ENCODE measurements at regions not wholly inside any gene's neighbourhood (a gene's known extent, or its start where the extent isn't known, plus 50 kb on each side); places are given as distances from the start of the nearest gene placed in this dataset.

DNA sequence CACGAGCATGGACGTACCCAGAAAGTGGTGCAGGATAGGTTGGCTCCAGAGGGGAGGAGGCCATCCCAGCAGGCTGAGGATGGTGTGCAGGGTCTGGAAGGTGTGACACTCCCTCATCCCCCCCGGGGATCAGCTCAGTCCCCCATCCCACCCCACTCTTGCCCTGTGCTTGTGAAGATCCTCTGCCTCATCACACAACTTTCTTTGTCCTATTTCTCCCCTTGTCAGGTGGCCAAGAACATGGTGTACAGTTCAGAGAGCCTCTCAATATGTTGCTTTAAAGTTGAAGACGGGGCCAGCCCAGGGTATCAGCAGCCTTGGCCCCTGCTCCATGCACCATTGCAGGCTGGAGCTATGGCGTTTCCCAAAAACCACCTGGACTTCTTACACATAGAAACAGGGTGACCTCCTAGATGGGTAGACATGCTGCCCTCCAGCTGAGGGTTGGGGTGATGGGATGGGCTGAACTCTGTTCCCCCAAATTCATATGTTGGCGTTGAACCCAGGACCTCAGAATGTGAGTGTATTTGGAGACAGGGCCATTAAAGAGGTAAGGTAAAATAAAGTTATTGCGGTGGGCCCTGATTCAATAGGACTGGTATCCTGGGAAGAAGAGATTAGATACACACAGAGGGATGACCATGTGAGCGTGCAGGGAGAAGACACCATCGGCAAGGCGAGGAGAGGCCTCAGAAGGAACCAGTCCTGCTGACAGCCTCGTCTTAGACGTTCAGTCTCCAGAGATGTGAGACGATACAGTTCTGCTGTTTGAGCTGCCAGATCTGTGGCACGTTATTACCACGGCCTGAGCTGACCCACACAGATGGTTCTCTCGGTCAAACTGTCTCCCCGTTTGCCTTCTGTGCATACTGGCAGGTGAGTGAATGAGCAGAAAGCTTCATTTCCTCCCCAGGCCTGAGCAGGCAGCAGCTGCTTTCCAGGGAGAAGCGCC lies 272.5 kb downstream of the GADD45G start:
- DNase-seq (ENCODE audit: low read depth, low spot score), result no peak
- TF ChIP-seq ZNF274 (IDR thresholded peaks at IDR 0.05; ENCODE audit: low read depth, low read length), result no peak
- no peak for TF ChIP-seq YY1 (IDR thresholded peaks at IDR 0.05; ENCODE audit: insufficient read depth, insufficient read length)
- no peak for TF ChIP-seq SUZ12 (IDR thresholded peaks at IDR 0.05; ENCODE audit: extremely low read depth, insufficient read depth, insufficient read length)
- Histone ChIP-seq H3K36me3 (ENCODE audit: insufficient read depth, insufficient read length, low read length) (no peaks in the 10 kb centered on the region), H3K9me3 (ENCODE audit: insufficient read depth, low read length) (no peaks in the 10 kb centered on the region), H3K9ac (ENCODE audit: insufficient read length, low read depth) (no peak overlapping the region), H3K4me3 (ENCODE audit: insufficient read length, low read depth) (no peak overlapping the region), H3K27me3 (ENCODE audit: insufficient read depth, insufficient read length) (peaks cover 15% of the 10 kb centered on the region), H3K4me1 (ENCODE audit: insufficient read depth, insufficient read length) (peaks cover 4% of the 10 kb centered on the region)

DNA sequence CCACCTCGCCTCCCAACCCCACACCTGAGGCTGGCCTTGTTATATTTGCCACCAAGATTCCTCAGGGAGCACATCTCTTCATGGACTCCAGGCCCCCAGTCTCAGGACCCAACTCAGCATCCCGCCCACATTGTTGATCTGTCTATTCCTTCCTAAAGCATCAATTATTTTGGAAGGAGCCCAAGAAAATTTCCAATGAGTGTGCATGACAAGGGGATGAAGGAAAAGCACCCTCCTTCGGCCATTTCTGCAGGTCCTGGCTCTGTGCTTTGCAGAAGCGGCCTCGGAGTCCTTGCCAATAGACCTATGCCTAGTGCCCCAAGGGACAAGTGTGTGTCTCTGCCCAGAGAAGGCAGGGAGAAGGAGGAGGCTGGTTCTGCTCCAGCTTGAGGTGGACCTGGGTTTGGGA lies 273.2 kb downstream of the GADD45G start:
- H3K4me3 ChIP-seq (ENCODE audit: insufficient read length, low read depth), result no peak overlapping the region
- peaks cover 4% of the 10 kb centered on the region for H3K4me1 ChIP-seq (ENCODE audit: insufficient read depth, insufficient read length)
- peaks cover 15% of the 10 kb centered on the region for H3K27me3 ChIP-seq (ENCODE audit: insufficient read depth, insufficient read length)
- H3K36me3 ChIP-seq (ENCODE audit: insufficient read depth, insufficient read length, low read length), result no peaks in the 10 kb centered on the region
- H3K9ac ChIP-seq (ENCODE audit: insufficient read length, low read depth), result no peak overlapping the region
- no peak for TF ChIP-seq SUZ12 (IDR thresholded peaks at IDR 0.05; ENCODE audit: extremely low read depth, insufficient read depth, insufficient read length)
- TF ChIP-seq YY1 (IDR thresholded peaks at IDR 0.05; ENCODE audit: insufficient read depth, insufficient read length), result no peak
- no peak for TF ChIP-seq ZNF274 (IDR thresholded peaks at IDR 0.05; ENCODE audit: low read depth, low read length)
- no peak for DNase-seq (ENCODE audit: low read depth, low spot score)
- H3K9me3 ChIP-seq (ENCODE audit: insufficient read depth, low read length), result no peaks in the 10 kb centered on the region

DNA sequence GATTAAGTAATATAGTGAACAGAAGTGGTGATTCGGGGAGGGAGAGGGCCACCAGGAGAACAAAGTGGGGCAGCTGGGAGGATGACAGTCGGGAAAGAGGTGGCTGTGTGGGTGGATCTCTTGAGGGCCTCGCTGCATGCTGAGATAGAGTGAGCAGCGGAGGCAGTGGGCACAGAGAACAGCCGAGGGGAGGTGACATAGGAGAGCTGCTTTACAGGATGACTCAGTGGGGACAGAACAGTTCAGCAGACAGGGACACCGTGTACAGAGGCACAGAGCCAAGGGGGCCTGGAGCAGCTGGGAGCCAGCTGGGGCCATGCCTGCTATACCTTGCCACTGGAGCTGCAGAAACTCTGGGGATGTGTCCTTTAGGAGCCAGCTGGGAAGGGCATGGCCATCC lies 273.9 kb downstream of the GADD45G start:
- Histone ChIP-seq H3K9ac (ENCODE audit: insufficient read length, low read depth) (no peak overlapping the region), H3K36me3 (ENCODE audit: insufficient read depth, insufficient read length, low read length) (no peaks in the 10 kb centered on the region), H3K4me1 (ENCODE audit: insufficient read depth, insufficient read length) (peaks cover 4% of the 10 kb centered on the region), H3K4me3 (ENCODE audit: insufficient read length, low read depth) (no peak overlapping the region), H3K9me3 (ENCODE audit: insufficient read depth, low read length) (no peaks in the 10 kb centered on the region), H3K27me3 (ENCODE audit: insufficient read depth, insufficient read length) (peaks cover 15% of the 10 kb centered on the region)
- no peak for DNase-seq (ENCODE audit: low read depth, low spot score)
- TF ChIP-seq ZNF274 (IDR thresholded peaks at IDR 0.05; ENCODE audit: low read depth, low read length) (no peak), SUZ12 (IDR thresholded peaks at IDR 0.05; ENCODE audit: extremely low read depth, insufficient read depth, insufficient read length) (no peak), YY1 (IDR thresholded peaks at IDR 0.05; ENCODE audit: insufficient read depth, insufficient read length) (no peak)

DNA sequence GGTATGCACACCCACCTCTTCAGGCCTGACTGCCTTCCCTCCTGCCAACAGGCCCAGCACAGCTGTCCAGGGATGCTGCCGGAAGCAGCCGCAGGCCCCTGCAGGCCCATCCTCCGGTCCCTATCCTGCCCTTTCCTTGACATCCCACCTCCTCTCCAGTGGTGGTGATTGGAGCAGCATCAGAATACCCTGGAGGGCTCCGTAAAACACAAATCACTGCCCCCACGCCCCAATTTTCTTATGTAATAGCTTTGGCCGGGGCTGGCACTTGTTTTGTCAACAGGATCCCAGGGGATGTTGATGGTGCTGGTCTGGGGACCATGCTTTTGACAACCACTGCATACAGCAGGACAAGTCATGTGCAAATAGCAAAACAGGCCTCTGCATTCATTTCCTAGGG lies 274.5 kb downstream of the GADD45G start:
- H3K4me1 ChIP-seq (ENCODE audit: insufficient read depth, insufficient read length), result peaks cover 3% of the 10 kb centered on the region
- no peaks in the 10 kb centered on the region for H3K36me3 ChIP-seq (ENCODE audit: insufficient read depth, insufficient read length, low read length)
- no peak overlapping the region for H3K4me3 ChIP-seq (ENCODE audit: insufficient read length, low read depth)
- peaks cover 15% of the 10 kb centered on the region for H3K27me3 ChIP-seq (ENCODE audit: insufficient read depth, insufficient read length)
- no peaks in the 10 kb centered on the region for H3K9me3 ChIP-seq (ENCODE audit: insufficient read depth, low read length)
- TF ChIP-seq ZNF274 (IDR thresholded peaks at IDR 0.05; ENCODE audit: low read depth, low read length) (no peak), YY1 (IDR thresholded peaks at IDR 0.05; ENCODE audit: insufficient read depth, insufficient read length) (no peak), SUZ12 (IDR thresholded peaks at IDR 0.05; ENCODE audit: extremely low read depth, insufficient read depth, insufficient read length) (no peak)
- no peak overlapping the region for H3K9ac ChIP-seq (ENCODE audit: insufficient read length, low read depth)
- no peak for DNase-seq (ENCODE audit: low read depth, low spot score)

DNA sequence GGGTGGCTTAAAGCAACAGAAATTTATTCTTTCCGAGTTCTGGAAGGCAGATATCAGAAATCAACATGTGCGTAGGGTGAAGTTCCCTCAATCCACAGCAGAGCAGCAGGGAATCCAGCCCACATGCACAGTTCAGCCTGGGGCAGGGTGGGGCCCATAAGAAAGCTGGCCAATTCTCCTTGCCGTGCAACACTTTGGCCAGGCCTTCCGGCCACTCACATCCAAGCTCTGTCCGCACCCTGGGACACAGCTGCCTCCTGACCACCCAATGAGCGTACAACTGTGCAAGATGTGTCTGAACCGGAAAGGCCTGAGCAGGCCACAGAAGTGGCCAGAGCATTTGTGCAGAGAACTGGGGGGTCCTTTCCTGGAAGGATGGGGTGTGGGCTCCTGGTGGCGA lies 274.9 kb downstream of the GADD45G start:
- no peak for DNase-seq (ENCODE audit: low read depth, low spot score)
- Histone ChIP-seq H3K27me3 (ENCODE audit: insufficient read depth, insufficient read length) (peaks cover 15% of the 10 kb centered on the region), H3K9ac (ENCODE audit: insufficient read length, low read depth) (no peak overlapping the region), H3K36me3 (ENCODE audit: insufficient read depth, insufficient read length, low read length) (no peaks in the 10 kb centered on the region), H3K4me3 (ENCODE audit: insufficient read length, low read depth) (no peak overlapping the region), H3K9me3 (ENCODE audit: insufficient read depth, low read length) (no peaks in the 10 kb centered on the region), H3K4me1 (ENCODE audit: insufficient read depth, insufficient read length) (peaks cover 2% of the 10 kb centered on the region)
- TF ChIP-seq ZNF274 (IDR thresholded peaks at IDR 0.05; ENCODE audit: low read depth, low read length) (no peak), YY1 (IDR thresholded peaks at IDR 0.05; ENCODE audit: insufficient read depth, insufficient read length) (no peak), SUZ12 (IDR thresholded peaks at IDR 0.05; ENCODE audit: extremely low read depth, insufficient read depth, insufficient read length) (no peak)

DNA sequence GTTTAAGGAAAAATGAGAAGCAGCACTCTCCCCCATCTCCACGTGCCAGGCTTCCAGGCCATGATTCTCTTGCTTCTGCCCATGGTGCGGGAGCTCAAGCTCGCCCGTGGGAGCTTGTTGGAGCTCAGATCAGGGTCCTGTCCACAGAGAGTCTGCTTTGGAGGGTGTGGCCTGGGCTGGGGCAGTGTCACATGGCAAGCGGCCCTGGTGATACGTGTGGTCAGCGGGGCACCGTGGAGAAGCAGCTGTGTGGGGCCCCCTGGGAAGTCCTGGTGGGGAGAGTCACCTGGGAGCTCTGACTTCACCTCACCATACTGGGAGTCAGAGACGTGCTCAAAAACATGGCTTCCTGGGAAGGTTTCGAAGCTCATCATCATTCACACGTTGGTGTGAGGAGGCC lies 275.3 kb downstream of the GADD45G start:
- Histone ChIP-seq H3K9me3 (ENCODE audit: insufficient read depth, low read length) (no peaks in the 10 kb centered on the region), H3K4me1 (ENCODE audit: insufficient read depth, insufficient read length) (no peaks in the 10 kb centered on the region), H3K27me3 (ENCODE audit: insufficient read depth, insufficient read length) (peaks cover 15% of the 10 kb centered on the region), H3K4me3 (ENCODE audit: insufficient read length, low read depth) (no peak overlapping the region), H3K36me3 (ENCODE audit: insufficient read depth, insufficient read length, low read length) (no peaks in the 10 kb centered on the region), H3K9ac (ENCODE audit: insufficient read length, low read depth) (no peak overlapping the region)
- TF ChIP-seq ZNF274 (IDR thresholded peaks at IDR 0.05; ENCODE audit: low read depth, low read length) (no peak), YY1 (IDR thresholded peaks at IDR 0.05; ENCODE audit: insufficient read depth, insufficient read length) (no peak)
- DNase-seq (ENCODE audit: low read depth, low spot score), result no peak

DNA sequence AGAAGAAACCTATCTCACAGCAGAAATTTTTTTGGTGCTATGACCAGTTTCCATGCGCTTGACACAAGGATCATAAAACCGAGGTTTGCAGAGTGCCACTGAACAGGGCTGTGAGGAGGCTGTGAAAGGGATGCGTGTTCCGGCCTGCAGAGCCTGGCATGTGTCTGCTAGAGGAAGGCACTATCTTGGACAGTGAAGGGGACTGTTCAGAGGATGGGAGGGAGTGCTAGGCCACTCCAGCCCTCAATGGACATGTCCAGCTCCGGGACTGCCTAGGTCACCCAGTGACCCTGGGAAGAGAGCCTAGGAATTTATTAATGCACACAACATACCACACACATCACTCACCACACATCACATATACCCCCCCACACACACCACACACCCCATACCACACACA lies 275.9 kb downstream of the GADD45G start:
- Histone ChIP-seq H3K4me3 (ENCODE audit: insufficient read length, low read depth) (no peak overlapping the region), H3K4me1 (ENCODE audit: insufficient read depth, insufficient read length) (no peaks in the 10 kb centered on the region), H3K27me3 (ENCODE audit: insufficient read depth, insufficient read length) (peaks cover 15% of the 10 kb centered on the region), H3K9me3 (ENCODE audit: insufficient read depth, low read length) (no peaks in the 10 kb centered on the region), H3K36me3 (ENCODE audit: insufficient read depth, insufficient read length, low read length) (no peaks in the 10 kb centered on the region), H3K9ac (ENCODE audit: insufficient read length, low read depth) (no peak overlapping the region)
- no peak for DNase-seq (ENCODE audit: low read depth, low spot score)
- TF ChIP-seq YY1 (IDR thresholded peaks at IDR 0.05; ENCODE audit: insufficient read depth, insufficient read length), result no peak
- no peak for TF ChIP-seq ZNF274 (IDR thresholded peaks at IDR 0.05; ENCODE audit: low read depth, low read length)
- TF ChIP-seq SUZ12 (IDR thresholded peaks at IDR 0.05; ENCODE audit: extremely low read depth, insufficient read depth, insufficient read length), result no peak
